ENCODE measurements at regions not wholly inside any gene's neighbourhood (a gene's known extent, or its start where the extent isn't known, plus 50 kb on each side); places are given as distances from the start of the nearest gene placed in this dataset.

DNA sequence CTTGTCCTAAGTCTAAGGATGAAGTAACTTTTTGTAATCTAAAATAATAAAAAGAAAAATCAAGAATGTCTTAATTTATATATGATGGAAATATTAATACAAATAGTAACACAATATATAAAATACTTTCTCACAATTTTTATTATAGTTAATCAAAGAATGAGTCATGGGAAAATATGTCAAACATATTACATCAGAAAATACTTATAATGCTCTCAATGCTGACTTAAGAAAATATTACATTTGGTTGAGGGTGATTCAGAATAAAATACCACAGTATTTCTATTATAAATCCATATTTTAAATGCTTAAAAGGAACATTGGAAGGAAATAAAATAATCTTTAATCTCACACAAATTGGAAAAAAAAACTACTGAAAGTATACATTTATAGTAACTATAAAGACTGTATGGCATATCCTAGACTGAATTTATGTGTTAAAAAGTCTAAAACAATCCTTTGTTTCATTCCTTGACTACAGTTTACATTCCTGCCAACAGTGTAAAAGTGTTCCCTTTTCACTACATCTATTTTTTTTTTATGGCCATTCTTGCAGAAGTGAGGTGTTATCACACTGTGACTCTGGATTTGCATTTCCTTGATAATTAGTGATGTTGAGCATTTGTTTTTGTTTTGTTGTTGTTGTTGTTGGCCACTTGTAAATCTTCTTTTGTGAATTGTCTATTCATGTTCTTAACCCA, 1573.5 kb upstream of the ACVR2A start:
- H3K4me1 ChIP-seq (ENCODE audit: control insufficient read depth, insufficient read depth, low read length): no peaks in the 10 kb centered on the region
- H3K9me3 ChIP-seq (ENCODE audit: control insufficient read depth, insufficient read depth, low read depth, low read length): no peaks in the 10 kb centered on the region
- no TSS peak for BruUV-seq (replicated peaks)
- CTCF ChIA-PET: no interaction called here
- ATAC-seq (no peak), DNase-seq (ENCODE audit: low read depth, low spot score) (no peak)
- intact Hi-C loops (cut with micrococcal nuclease; ENCODE audit: unreplicated experiment): no loop called here
- H3K4me3 ChIP-seq (ENCODE audit: low read depth in 2 of 2, low read length in 2 of 2): no peak overlapping the region
- TF ChIP-seq SIN3A (IDR thresholded peaks at IDR 0.05; ENCODE audit: borderline replicate concordance, insufficient read depth, low read depth, low read length) (no peak), POLR2AphosphoS5 (IDR thresholded peaks at IDR 0.05; ENCODE audit: low read depth, low read length) (no peak), TCF7L2 (IDR thresholded peaks at IDR 0.05; ENCODE audit: low read depth, low read length) (no peak)
- TF ChIP-seq, protein P1, sequence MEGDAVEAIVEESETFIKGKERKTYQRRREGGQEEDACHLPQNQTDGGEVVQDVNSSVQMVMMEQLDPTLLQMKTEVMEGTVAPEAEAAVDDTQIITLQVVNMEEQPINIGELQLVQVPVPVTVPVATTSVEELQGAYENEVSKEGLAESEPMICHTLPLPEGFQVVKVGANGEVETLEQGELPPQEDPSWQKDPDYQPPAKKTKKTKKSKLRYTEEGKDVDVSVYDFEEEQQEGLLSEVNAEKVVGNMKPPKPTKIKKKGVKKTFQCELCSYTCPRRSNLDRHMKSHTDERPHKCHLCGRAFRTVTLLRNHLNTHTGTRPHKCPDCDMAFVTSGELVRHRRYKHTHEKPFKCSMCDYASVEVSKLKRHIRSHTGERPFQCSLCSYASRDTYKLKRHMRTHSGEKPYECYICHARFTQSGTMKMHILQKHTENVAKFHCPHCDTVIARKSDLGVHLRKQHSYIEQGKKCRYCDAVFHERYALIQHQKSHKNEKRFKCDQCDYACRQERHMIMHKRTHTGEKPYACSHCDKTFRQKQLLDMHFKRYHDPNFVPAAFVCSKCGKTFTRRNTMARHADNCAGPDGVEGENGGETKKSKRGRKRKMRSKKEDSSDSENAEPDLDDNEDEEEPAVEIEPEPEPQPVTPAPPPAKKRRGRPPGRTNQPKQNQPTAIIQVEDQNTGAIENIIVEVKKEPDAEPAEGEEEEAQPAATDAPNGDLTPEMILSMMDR (IDR thresholded peaks at IDR 0.05): no peak
- TF ChIP-seq, protein P2, sequence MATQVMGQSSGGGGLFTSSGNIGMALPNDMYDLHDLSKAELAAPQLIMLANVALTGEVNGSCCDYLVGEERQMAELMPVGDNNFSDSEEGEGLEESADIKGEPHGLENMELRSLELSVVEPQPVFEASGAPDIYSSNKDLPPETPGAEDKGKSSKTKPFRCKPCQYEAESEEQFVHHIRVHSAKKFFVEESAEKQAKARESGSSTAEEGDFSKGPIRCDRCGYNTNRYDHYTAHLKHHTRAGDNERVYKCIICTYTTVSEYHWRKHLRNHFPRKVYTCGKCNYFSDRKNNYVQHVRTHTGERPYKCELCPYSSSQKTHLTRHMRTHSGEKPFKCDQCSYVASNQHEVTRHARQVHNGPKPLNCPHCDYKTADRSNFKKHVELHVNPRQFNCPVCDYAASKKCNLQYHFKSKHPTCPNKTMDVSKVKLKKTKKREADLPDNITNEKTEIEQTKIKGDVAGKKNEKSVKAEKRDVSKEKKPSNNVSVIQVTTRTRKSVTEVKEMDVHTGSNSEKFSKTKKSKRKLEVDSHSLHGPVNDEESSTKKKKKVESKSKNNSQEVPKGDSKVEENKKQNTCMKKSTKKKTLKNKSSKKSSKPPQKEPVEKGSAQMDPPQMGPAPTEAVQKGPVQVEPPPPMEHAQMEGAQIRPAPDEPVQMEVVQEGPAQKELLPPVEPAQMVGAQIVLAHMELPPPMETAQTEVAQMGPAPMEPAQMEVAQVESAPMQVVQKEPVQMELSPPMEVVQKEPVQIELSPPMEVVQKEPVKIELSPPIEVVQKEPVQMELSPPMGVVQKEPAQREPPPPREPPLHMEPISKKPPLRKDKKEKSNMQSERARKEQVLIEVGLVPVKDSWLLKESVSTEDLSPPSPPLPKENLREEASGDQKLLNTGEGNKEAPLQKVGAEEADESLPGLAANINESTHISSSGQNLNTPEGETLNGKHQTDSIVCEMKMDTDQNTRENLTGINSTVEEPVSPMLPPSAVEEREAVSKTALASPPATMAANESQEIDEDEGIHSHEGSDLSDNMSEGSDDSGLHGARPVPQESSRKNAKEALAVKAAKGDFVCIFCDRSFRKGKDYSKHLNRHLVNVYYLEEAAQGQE (IDR thresholded peaks at IDR 0.05; ENCODE audit: insufficient read depth in 1 of 2, low read depth in 2 of 2, low read length in 1 of 2): no peak
- in situ Hi-C loops (cut with HindIII; ENCODE audit: low pct_unique_long_range_greater_than_20kb, low sequenced_read_pairs): no loop called here
- POLR2A ChIA-PET: no interaction called here
- no peak overlapping the region for H3K27ac ChIP-seq (ENCODE audit: low read length)
- H3K36me3 ChIP-seq (ENCODE audit: control insufficient read depth, insufficient read depth, low read length): no peaks in the 10 kb centered on the region
- H3K27me3 ChIP-seq (ENCODE audit: control insufficient read depth, insufficient read depth, low read length): no peaks in the 10 kb centered on the region

DNA sequence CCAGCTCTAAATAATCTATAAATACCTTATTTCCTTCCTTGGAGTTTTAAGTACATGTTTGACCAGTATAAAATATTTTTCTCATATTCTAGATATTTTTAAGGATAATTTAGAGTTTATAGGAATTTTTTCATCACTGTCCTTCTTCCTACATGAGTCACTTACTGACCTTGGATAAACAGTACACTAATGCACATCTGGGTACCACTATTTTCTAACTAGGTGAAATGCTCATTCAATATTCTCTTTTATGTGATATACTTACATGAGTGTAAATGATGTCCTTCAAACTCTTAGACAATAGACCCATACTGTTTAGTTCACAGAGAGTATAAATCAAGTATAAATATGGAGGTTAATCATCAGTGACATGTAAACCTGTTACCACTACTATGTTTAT, 1574.2 kb upstream of the ACVR2A start:
- POLR2A ChIA-PET: no interaction called here

More for the DNA sequence above, 1574.2 kb upstream of the ACVR2A start:
- DNase-seq (ENCODE audit: low read depth, low spot score) (no peak), ATAC-seq (no peak)
- intact Hi-C loops (cut with micrococcal nuclease; ENCODE audit: unreplicated experiment): no loop called here
- Histone ChIP-seq H3K9me3 (ENCODE audit: control insufficient read depth, insufficient read depth, low read depth, low read length) (no peaks in the 10 kb centered on the region), H3K4me3 (ENCODE audit: low read depth in 2 of 2, low read length in 2 of 2) (no peak overlapping the region), H3K27ac (ENCODE audit: low read length) (no peak overlapping the region), H3K4me1 (ENCODE audit: control insufficient read depth, insufficient read depth, low read length) (no peaks in the 10 kb centered on the region), H3K36me3 (ENCODE audit: control insufficient read depth, insufficient read depth, low read length) (no peaks in the 10 kb centered on the region), H3K27me3 (ENCODE audit: control insufficient read depth, insufficient read depth, low read length) (no peaks in the 10 kb centered on the region)
- CTCF ChIA-PET: no interaction called here
- BruUV-seq (replicated peaks): no TSS peak
- in situ Hi-C loops (cut with HindIII; ENCODE audit: low pct_unique_long_range_greater_than_20kb, low sequenced_read_pairs): no loop called here
- TF ChIP-seq SIN3A (IDR thresholded peaks at IDR 0.05; ENCODE audit: borderline replicate concordance, insufficient read depth, low read depth, low read length): no peak
- no peak for TF ChIP-seq TCF7L2 (IDR thresholded peaks at IDR 0.05; ENCODE audit: low read depth, low read length)
- TF ChIP-seq POLR2AphosphoS5 (IDR thresholded peaks at IDR 0.05; ENCODE audit: low read depth, low read length): no peak
- TF ChIP-seq, protein P1 (IDR thresholded peaks at IDR 0.05): no peak
- TF ChIP-seq, protein P2 (IDR thresholded peaks at IDR 0.05; ENCODE audit: insufficient read depth in 1 of 2, low read depth in 2 of 2, low read length in 1 of 2): no peak
